HG02981 (cell line): ENCODE measurements at regions not wholly inside any gene's neighbourhood (a gene's known extent, or its start where the extent isn't known, plus 50 kb on each side); places are given as distances from the start of the nearest gene placed in this dataset.

Source experiments
- ATAC-seq: cut with Tn5 transposase; IDR thresholded peaks from one replicate; pipeline ENCODE4 v1.9.1; 2021; ENCODE audit warnings: mild to moderate bottlenecking, moderate library complexity; ENCODE audit not compliant: unreplicated experiment

DNA sequence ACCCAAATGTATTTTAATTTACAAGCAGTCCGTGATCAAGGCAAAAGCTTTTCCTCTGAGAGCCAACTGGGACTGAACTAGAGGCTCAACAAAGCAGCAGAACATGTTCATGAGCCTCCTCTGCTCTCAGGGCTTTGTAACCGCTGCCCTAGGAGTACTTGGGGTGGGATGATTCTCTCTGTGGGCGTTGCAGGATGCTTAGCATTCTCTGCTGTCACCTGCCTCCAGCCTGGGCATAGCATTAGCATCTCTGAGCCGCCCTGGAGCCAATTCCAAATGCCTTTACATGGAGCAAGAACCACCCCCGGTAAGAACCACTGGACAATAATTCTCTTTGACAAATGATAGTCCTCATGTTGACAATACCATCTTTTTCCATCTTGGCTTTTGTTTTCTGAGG lies 237.6 kb upstream of the CDH4 start:
- no peak for ATAC-seq

DNA sequence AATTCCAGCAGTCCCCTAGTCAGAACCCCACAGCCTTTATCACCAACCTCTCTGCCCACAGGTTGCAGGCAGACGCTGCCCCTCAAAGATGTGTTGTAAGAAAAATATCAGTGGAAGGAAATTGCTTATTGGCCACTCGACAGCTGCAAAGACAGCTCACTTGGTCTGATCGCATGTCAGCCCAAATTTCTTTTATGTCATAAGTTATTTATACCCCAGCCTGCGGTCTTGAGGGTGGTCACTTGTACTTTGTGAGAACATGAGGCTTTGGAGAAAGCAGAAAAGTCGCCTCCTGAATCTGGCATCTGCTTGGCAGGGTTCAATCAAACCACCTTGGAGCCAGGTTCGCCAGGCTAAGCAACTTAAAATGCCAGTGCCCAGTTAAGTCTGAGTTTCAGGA lies 236.5 kb upstream of the CDH4 start:
- ATAC-seq = no peak

- no peak for ATAC-seq
Observed at GRCh38 chr20:61019322-61019721, 232.7 kb upstream of the CDH4 start.

DNA sequence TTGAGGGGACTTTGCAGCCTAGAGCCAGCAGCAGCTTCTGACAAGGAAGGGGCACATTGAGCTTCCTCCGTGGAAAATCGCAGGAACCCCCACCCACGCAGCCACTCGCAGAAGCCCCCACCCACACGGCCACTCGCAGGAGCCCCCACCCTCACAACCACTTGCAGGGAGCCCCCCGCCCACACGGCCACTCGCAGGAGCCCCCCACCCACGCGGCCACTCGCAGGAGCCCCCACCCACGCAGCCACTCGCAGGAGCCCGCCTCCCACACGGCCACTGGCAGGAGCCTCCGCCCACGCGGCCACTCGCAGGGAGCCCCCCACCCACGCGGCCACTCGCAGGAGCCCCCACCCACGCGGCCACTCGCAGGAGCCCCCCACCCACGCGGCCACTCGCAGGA lies 228.4 kb upstream of the CDH4 start:
- ATAC-seq = no peak

DNA sequence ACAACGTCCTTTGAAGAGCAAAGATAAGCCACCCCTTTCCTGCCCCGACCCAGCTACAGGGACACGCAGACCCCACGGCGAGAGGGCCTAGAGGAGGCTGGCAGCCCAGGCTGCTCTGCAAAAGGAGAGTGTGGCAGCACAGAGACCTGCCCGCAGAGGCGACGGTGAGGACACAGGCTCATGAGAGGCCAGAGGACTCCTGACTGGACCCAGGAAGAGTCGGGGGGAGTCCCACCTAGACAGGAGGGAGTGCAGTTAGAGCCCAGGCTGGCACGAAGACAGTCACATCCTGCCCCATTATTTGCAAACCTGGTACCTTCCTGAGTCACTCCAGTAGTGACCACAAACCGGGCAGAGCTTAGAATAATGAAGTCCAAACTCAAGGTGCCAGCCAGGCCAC lies 227.7 kb upstream of the CDH4 start:
- ATAC-seq = no peak

GRCh38 chr20:61025536-61025935 lies 226.5 kb upstream of the CDH4 start:
- no peak for ATAC-seq

DNA sequence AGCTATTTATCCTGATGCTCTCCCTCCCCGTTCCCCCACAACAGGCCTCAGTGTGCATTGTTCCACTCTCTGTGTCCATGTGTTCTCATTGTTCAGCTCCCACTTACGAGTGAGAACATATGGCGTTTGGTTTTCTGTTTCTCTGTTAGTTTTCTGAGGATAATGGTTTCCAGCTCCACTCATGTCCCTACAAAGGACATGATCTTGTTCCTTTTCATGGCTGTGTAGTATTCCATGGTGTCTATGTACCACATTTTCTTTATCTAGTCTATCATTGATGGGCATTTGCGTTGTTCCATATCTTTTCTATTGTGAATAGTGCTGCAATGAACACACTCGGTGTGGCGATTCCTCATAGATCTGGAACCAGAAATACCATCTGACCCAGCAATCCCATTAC lies 225.9 kb upstream of the CDH4 start:
- ATAC-seq = no peak

GRCh38 chr20:61026731-61027130 lies 225.3 kb upstream of the CDH4 start:
- ATAC-seq = no peak

DNA sequence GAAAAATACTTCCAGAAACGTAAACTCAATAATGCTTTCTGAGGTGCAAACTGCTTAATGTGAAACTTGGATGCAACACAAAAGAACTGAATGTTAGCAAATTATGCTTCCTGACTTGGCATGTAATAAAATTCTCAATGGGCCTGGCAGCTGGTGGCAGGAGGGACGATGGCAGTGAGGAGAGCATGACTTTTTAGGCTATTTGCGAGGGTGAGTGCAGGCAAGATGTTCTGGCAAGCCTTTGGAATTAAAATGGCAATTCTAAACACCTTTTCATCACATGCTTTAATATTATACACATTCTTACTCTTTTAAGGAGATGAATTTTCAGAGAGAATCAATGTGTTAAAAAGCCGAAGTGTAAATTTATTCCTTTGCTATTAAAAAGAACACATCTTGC lies 224.8 kb upstream of the CDH4 start:
- ATAC-seq = no peak

DNA sequence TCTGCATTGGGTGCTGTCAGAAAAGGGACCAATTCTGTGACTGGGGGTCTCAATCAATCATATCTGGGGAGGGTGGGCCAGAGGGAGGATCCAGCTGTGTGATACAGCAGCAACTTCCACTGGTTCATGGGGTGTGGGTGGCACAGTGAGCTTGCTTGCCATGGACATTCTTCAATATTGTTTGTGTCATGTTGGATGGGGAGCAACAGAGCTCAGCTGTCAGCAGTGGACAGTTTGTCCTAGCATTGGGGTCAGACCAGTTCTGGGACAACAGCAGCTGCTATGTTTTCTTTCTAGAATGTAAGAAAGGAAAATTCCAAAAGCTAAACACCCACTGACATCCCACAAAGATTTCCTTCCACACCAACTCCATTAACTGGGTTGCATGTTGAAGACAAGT lies 221.9 kb upstream of the CDH4 start:
- ATAC-seq = no peak

DNA sequence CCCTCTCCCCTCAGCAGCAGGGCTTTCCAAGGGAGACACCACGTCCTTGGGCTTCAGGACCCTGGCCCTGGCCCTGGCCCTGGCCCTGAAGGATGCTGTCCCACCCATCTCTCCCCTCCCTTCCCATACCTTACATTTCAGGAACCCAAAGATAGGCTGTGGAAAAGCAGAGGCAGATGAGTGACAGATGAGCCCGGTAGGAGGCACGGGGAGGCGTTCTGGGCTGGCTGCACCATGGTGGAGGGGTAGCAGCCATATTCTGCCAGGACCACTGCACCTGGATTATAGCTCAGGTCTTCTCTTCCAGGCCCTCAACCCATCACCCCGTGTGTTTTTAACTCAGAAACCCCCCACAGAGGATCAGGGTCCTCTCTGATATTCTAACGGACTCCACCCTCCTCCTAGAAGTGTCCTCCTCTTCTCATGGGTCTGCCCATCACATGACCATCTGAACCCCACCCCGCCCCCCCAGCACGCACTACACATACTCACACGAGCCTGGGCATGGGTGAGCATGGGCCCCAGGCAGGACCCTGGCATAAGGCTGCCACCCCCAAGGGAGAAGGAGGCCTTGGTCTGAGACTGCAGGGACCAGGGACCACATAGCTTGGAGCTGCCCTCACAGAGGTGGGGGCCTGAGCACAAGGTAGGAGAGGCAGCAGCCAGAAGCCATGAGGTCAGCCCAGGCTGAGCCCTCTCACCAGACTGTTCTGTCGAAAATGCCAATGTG lies 220.8 kb upstream of the CDH4 start:
- no peak for ATAC-seq

DNA sequence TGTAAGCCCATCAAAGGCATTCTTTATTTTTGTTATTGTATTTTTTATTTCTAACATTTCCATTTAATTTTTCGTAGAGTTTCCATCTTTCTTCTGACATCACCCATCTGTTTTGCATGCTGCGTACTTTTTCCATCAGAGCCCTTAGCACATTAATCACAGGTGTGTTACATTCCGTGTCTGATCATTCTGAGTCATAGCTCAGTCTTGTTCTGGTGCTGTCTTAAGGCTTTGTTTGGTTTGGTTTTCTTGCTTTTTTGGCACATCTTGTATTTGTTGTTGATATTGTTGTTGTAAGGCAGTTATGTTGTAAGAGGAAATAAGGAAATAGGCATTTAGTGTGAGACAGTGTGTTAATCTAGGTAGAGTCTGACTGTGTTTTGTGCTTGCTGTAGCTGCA lies 214.6 kb upstream of the CDH4 start:
- no peak for ATAC-seq

- ATAC-seq = no peak
Observed at GRCh38 chr20:61041481-61041880, 210.6 kb upstream of the CDH4 start.

DNA sequence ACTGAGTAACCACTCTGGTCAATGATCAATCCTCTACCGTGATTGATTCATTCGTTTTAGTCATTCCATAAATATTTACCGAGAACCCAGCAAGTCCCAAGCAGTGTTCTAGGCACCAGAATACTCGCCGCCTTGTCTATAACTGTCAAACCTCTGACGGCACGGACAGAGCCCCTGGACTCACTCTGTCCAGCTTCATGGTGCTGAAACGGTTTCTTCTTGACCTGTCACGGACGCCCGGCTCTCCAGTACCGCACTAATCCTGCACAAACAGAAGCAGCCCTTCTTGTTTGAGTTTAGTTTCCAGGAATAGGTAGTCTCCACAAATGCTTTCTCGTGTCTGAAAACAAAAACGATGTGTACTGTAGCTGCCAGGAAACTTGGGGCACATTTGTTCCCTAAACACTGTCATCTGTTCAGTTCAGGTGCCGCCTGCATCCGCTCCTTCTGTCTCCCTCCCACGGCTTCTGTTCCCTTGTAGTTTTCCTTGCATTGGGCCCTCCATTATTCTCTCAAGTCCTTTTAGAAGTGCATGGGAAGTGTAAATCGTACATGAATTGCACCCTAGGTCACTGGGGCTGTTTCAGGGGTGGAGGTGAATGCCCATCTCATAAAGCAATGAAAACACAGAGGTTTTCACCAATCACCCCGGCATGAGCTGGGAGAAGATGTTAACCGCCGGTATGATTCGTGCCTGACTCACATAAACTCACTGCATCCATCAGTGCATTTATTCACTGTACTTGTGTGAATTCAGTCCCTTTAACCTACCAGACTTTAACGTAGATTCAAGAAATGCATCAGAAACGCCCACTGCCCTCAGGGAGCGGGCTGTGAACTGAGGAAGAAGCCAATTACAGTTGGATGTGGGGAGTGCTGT lies 209.3 kb upstream of the CDH4 start:
- ATAC-seq = no peak

GRCh38 chr20:61043681-61044080 lies 208.4 kb upstream of the CDH4 start:
- ATAC-seq = no peak

- ATAC-seq = no peak
Observed at GRCh38 chr20:61044499-61044898, 207.6 kb upstream of the CDH4 start.

- no peak for ATAC-seq
Observed at GRCh38 chr20:61045091-61045490, 207.0 kb upstream of the CDH4 start.

GRCh38 chr20:61045876-61046585 lies 206.0 kb upstream of the CDH4 start:
- no peak for ATAC-seq

- ATAC-seq = no peak
Observed at GRCh38 chr20:61046721-61047351, 205.2 kb upstream of the CDH4 start.

DNA sequence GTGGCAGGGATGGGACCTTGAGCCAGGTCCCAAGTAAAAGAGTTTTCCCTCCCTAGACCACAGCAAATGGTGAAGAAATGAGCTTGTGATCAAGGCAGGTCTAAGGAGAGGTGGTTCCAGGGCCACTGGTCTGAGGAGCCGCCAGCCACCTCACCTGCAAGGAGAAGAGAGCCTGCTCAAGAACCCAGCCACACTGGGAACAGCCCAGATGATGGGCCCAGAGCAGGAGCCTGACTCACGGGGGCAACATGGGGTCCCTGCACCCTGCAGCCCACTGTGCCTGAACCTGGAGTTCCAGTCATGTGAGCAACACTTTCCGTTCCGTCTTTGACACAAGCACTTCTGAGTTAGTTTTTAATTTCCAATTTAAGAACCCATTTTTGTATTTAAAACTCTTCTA lies 204.5 kb upstream of the CDH4 start:
- ATAC-seq = no peak

- ATAC-seq = no peak
Observed at GRCh38 chr20:61048302-61048701, 203.8 kb upstream of the CDH4 start.
